ENCODE measurements at regions not wholly inside any gene's neighbourhood (a gene's known extent, or its start where the extent isn't known, plus 50 kb on each side); places are given as distances from the start of the nearest gene placed in this dataset.

GRCh38 chr22:22830193-22830592 lies 57.4 kb upstream of the IGLL5 start:
- Mint-ChIP-seq H3K4me1 (peaks cover 3% of the 10 kb centered on the region), H3K27ac (no peak overlapping the region)
- POLR2A ChIA-PET: no interaction called here

GRCh38 chr22:22830957-22831688 lies 56.5 kb upstream of the IGLL5 start:
- ChIA-PET CTCF (interaction anchor here (0.8 to 2.9 kb wide), 3 partner anchors 21 to 245 kb away, joined by 3 to 8 read pairs (median 4); no protein-coding TSS in a partner anchor), POLR2A (no interaction called here)
- intact Hi-C loops (cut with micrococcal nuclease): no loop called here
- Mint-ChIP-seq H3K4me3 (no peak overlapping the region), H3K9me3 (peaks cover 6% of the 10 kb centered on the region), H3K36me3 (ENCODE audit: low read depth) (no peaks in the 10 kb centered on the region), H3K27ac (no peak overlapping the region), H3K4me1 (no peaks in the 10 kb centered on the region), H3K27me3 (peaks cover 2% of the 10 kb centered on the region)
- DNase-seq (no peak), ATAC-seq (ENCODE audit: low read depth) (no peak)
- TF ChIP-seq CTCF (IDR thresholded peaks at IDR 0.05): no peak

More at GRCh38 chr22:22830193-22830592, 57.4 kb upstream of the IGLL5 start:
- intact Hi-C loops (cut with micrococcal nuclease): no loop called here
- no peak for ATAC-seq (ENCODE audit: low read depth)
- Mint-ChIP-seq H3K4me3 (no peak overlapping the region), H3K27me3 (peaks cover 4% of the 10 kb centered on the region), H3K36me3 (ENCODE audit: low read depth) (no peaks in the 10 kb centered on the region), H3K9me3 (peaks cover 6% of the 10 kb centered on the region)
- CTCF ChIA-PET: interaction anchor here (0.9 to 2.9 kb wide), 2 partner anchors 21 to 128 kb away, joined by 3 to 8 read pairs; no protein-coding TSS in a partner anchor
- no peak for DNase-seq
- no peak for TF ChIP-seq CTCF (IDR thresholded peaks at IDR 0.05)

GRCh38 chr22:22833059-22833458 lies 54.6 kb upstream of the IGLL5 start:
- TF ChIP-seq CTCF (IDR thresholded peaks at IDR 0.05): no peak
- POLR2A ChIA-PET: interaction anchor here (0.6 kb wide), 1 partner anchor 28 kb away, joined by 6 read pairs; no protein-coding TSS in a partner anchor
- CTCF ChIA-PET: interaction anchor here (0.9 kb wide), 1 partner anchor 23 kb away, joined by 3 read pairs; no protein-coding TSS in a partner anchor
- no peak for DNase-seq
- Mint-ChIP-seq H3K9me3 (peaks cover 6% of the 10 kb centered on the region), H3K4me3 (no peak overlapping the region), H3K27ac (no peak overlapping the region), H3K27me3 (peaks cover 10% of the 10 kb centered on the region), H3K4me1 (peaks cover 4% of the 10 kb centered on the region), H3K36me3 (ENCODE audit: low read depth) (no peaks in the 10 kb centered on the region)
- intact Hi-C loops (cut with micrococcal nuclease): no loop called here
- no peak for ATAC-seq (ENCODE audit: low read depth)

- ATAC-seq (ENCODE audit: low read depth) (no peak), DNase-seq (no peak)
- CTCF ChIA-PET: interaction anchor here (0.9 kb wide), 1 partner anchor 23 kb away, joined by 3 read pairs; no protein-coding TSS in a partner anchor
- Mint-ChIP-seq H3K27ac (no peak overlapping the region), H3K4me3 (no peak overlapping the region), H3K4me1 (peaks cover 8% of the 10 kb centered on the region), H3K27me3 (peaks cover 10% of the 10 kb centered on the region), H3K9me3 (peaks cover 6% of the 10 kb centered on the region), H3K36me3 (ENCODE audit: low read depth) (no peaks in the 10 kb centered on the region)
- intact Hi-C loops (cut with micrococcal nuclease): no loop called here
- TF ChIP-seq CTCF (IDR thresholded peaks at IDR 0.05): no peak
- POLR2A ChIA-PET: interaction anchor here (0.6 kb wide), 1 partner anchor 28 kb away, joined by 6 read pairs; no protein-coding TSS in a partner anchor
Measured at GRCh38 chr22:22833488-22833887, 54.1 kb upstream of the IGLL5 start.

GRCh38 chr22:22834204-22834603 lies 53.4 kb upstream of the IGLL5 start:
- no peak for DNase-seq
- ChIA-PET CTCF (no interaction called here), POLR2A (no interaction called here)
- H3K9me3 Mint-ChIP-seq: peaks cover 6% of the 10 kb centered on the region
- H3K27me3 Mint-ChIP-seq: peaks cover 10% of the 10 kb centered on the region
- H3K36me3 Mint-ChIP-seq (ENCODE audit: low read depth): no peaks in the 10 kb centered on the region
- no peak for TF ChIP-seq CTCF (IDR thresholded peaks at IDR 0.05)
- ATAC-seq (ENCODE audit: low read depth): no peak
- intact Hi-C loops (cut with micrococcal nuclease): no loop called here
- H3K4me1 Mint-ChIP-seq: peaks cover 10% of the 10 kb centered on the region
- H3K27ac Mint-ChIP-seq: no peak overlapping the region
- H3K4me3 Mint-ChIP-seq: no peak overlapping the region

All from activated B cell treated with CpG ODN at 0.5 μM for 24 hours (primary cell).